Neutrophil (primary cell): ENCODE measurements at regions not wholly inside any gene's neighbourhood (a gene's known extent, or its start where the extent isn't known, plus 50 kb on each side); places are given as distances from the start of the nearest gene placed in this dataset.
"Not testable (repeated sequence)": the region's sequence is repeated elsewhere in the genome, so short reads cannot be mapped to it uniquely, and the experiment has no call there.

Experiments
- H3K27ac ChIP-seq: fragments of 200-600 bp; sonication (generic); 2 replicates; pipeline ENCODE4 v1.5.1; 2016; ENCODE audit warnings: mild to moderate bottlenecking, moderate library complexity
- H3K27me3 ChIP-seq: fragments of 200-600 bp; sonication (generic); 2 replicates; pipeline ENCODE4 v1.6.0; 2016; ENCODE audit warnings: mild to moderate bottlenecking
- H3K36me3 ChIP-seq: fragments of 200-600 bp; sonication (generic); 2 replicates; pipeline ENCODE4 v1.5.1; 2017
- H3K4me1 ChIP-seq, 2 experiments: fragments of 200-600 bp in 1 of 2; sonication (generic) in 1 of 2; 1 replicate in 1 of 2; 2 replicates in 1 of 2; pipeline versions ENCODE4 v1.5.1 to v1.6.1; 2013 to 2016; ENCODE audit warnings: low read depth in 1 of 2, low read length in 1 of 2, mild to moderate bottlenecking in 1 of 2, moderate library complexity in 1 of 2; ENCODE audit not compliant: control insufficient read depth in 1 of 2, insufficient read depth in 1 of 2
- H3K4me3 ChIP-seq, 2 experiments: fragments of 200-600 bp in 1 of 2; sonication (generic) in 1 of 2; 1 replicate in 1 of 2; 2 replicates in 1 of 2; pipeline ENCODE4 v1.5.1; 2013 to 2016; ENCODE audit warnings: low read depth in 1 of 2, low read length in 1 of 2, mild to moderate bottlenecking in 1 of 2, moderate library complexity in 1 of 2
- H3K9me3 ChIP-seq: fragments of 200-600 bp; sonication (generic); 2 replicates; pipeline ENCODE4 v1.5.1; 2016
- TF ChIP-seq, protein P1 (sequence below): fragments of 200-600 bp; sonication (generic); IDR thresholded peaks from 2 replicates; pipeline ENCODE4 v1.5.1; 2016; ENCODE audit warnings: antibody characterized with exemption

DNA sequence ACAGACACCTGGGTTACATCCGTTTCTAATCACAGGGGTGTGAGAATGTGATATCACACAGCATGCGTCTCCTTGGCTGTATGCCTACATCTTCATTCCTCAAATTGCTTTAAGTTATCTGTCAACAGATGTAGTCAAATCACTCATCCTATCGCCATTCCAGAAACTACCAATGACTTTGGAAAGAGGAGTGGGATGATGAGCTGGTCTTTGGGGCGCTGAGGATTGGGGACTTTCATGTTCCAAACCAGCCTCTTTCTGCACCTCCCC, 104.8 kb downstream of the NAV1 start:
- H3K4me1 ChIP-seq, result peaks cover 0 to 8% of the 10 kb centered on the region in 2 experiments
- H3K36me3 ChIP-seq, result no peaks in the 10 kb centered on the region
- H3K27me3 ChIP-seq, result peaks cover 32% of the 10 kb centered on the region
- TF ChIP-seq, protein P1, sequence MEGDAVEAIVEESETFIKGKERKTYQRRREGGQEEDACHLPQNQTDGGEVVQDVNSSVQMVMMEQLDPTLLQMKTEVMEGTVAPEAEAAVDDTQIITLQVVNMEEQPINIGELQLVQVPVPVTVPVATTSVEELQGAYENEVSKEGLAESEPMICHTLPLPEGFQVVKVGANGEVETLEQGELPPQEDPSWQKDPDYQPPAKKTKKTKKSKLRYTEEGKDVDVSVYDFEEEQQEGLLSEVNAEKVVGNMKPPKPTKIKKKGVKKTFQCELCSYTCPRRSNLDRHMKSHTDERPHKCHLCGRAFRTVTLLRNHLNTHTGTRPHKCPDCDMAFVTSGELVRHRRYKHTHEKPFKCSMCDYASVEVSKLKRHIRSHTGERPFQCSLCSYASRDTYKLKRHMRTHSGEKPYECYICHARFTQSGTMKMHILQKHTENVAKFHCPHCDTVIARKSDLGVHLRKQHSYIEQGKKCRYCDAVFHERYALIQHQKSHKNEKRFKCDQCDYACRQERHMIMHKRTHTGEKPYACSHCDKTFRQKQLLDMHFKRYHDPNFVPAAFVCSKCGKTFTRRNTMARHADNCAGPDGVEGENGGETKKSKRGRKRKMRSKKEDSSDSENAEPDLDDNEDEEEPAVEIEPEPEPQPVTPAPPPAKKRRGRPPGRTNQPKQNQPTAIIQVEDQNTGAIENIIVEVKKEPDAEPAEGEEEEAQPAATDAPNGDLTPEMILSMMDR, result no peak
- no peak overlapping the region for H3K27ac ChIP-seq
- no peak overlapping the region for H3K4me3 ChIP-seq
- no peaks in the 10 kb centered on the region for H3K9me3 ChIP-seq

DNA sequence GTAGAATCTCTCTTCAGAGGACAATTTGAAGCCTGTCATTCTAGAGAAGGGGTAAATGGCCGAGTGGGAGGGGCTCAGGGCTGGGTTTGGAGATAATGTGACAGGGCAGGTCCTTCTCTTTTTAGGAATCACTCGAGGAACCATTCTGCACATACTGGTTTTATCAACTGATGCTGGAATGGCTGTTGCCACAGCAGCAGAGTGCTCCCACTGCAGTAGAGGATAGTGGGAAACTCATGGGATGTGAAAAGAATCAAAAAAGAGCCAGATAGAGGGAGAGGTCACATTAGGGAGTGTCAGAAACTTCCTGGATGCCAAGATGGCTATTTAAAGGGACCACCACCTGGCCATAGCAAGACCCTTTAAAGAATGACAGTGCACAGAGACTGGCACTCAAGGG, 105.3 kb downstream of the NAV1 start:
- H3K4me3 ChIP-seq, result no peak overlapping the region
- H3K36me3 ChIP-seq, result no peaks in the 10 kb centered on the region
- no peak overlapping the region for H3K27ac ChIP-seq
- H3K4me1 ChIP-seq, result peaks cover 0 to 10% of the 10 kb centered on the region in 2 experiments
- peaks cover 36% of the 10 kb centered on the region for H3K27me3 ChIP-seq
- no peaks in the 10 kb centered on the region for H3K9me3 ChIP-seq
- TF ChIP-seq, protein P1, result no peak

DNA sequence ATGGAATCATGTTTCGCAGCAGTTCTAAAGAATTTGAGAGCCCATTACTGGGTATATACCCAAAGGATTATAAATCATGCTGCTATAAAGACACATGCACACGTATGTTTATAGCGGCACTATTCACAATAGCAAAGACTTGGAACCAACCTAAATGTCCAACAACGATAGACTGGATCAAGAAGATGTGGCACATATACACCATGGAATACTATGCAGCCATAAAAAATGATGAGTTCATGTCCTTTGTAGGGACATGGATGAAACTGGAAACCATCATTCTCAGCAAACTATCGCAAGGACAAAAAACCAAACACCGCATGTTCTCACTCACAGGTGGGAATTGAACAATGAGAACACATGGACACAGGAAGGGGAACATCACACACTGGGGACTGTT, 106.1 kb downstream of the NAV1 start:
- H3K9me3 ChIP-seq, H3K4me3 ChIP-seq: not testable (repeated sequence)

DNA sequence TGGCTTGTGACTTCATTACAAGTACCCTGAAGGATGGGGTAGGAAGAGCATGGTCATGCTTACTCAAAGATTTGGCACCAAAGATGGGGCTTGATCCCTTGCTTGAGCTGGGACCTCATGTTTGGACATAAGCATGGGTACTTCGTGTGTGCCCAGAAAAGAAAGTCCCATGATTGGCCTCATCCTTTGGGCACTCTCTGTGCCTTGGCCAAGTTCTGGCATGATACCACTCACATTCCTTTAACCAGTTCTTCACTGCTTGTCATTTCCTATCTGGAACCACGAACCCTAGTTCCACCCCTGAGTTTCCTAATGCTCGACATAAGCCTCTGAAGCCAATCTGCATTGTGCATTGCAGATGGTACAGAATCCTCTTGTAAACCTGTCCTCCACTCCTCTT, 107.0 kb downstream of the NAV1 start:
- Histone ChIP-seq H3K9me3 (no peaks in the 10 kb centered on the region), H3K36me3 (no peaks in the 10 kb centered on the region), H3K27me3 (peaks cover 54% of the 10 kb centered on the region), H3K4me3 (no peak overlapping the region), H3K27ac (no peak overlapping the region), H3K4me1 (peaks cover 5 to 16% of the 10 kb centered on the region in 2 experiments)
- TF ChIP-seq, protein P1, result no peak

More for the DNA sequence above, 106.1 kb downstream of the NAV1 start:
- peaks cover 44% of the 10 kb centered on the region for H3K27me3 ChIP-seq
- not testable (repeated sequence) for H3K27ac ChIP-seq, H3K36me3 ChIP-seq
- H3K4me1 ChIP-seq, result peaks cover 2 to 11% of the 10 kb centered on the region in 2 experiments

DNA sequence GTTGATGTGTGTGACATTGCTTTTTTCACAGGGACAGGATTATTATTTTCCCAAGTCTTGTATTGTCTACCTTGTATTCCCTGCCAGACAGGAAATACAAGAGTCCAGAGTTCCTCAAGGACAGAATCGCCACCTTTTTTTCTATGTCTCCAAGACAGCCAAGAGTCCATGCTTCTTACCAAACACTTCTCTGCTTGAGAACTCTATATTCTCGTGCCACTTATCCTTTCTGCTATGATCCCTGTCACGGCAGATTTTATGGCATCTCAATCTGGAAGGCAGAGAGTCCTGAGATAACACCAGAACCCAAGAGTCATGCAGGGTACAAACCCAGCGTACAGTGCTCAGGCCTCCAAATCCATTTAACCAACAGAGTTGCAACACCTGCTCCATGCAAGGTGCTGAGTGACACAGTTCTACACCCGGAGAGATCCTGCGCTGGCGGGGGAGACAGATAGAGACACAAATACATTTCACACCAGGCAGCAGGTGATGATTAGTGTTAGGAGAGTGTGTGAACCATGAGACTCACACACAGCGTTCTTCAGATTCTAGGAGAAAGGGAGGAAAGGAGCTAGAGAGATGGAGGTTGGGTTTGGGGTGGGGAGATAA, 107.6 kb downstream of the NAV1 start:
- Histone ChIP-seq H3K4me3 (no peak overlapping the region), H3K27me3 (peaks cover 60% of the 10 kb centered on the region), H3K36me3 (no peaks in the 10 kb centered on the region), H3K9me3 (no peaks in the 10 kb centered on the region), H3K4me1 (peaks cover 5 to 16% of the 10 kb centered on the region in 2 experiments), H3K27ac (no peak overlapping the region)
- TF ChIP-seq, protein P1, result no peak

DNA sequence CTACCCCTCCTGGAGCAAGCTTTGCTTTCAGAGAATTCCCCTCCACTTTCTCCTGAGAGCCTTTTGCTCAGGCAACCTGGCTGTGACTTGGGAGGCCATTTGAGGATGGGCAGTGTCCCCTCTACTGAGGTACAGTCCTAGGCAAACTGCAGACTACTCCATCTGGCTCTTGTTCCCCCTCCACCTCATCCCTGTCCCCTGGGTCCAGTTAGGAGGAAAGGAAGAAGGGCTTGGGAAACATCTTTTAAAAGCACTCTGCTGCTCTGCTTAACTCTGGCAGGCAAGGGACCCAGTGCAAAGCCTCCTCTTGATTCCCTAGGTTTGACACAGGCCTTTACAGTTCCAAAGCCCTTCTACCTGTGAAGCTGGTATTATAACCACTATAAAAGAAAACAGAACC, 108.2 kb downstream of the NAV1 start:
- TF ChIP-seq, protein P1, result no peak
- peaks cover 65% of the 10 kb centered on the region for H3K27me3 ChIP-seq
- H3K27ac ChIP-seq, result no peak overlapping the region
- H3K36me3 ChIP-seq, result no peaks in the 10 kb centered on the region
- no peaks in the 10 kb centered on the region for H3K9me3 ChIP-seq
- no peak overlapping the region for H3K4me3 ChIP-seq
- H3K4me1 ChIP-seq, result peaks cover 5 to 16% of the 10 kb centered on the region in 2 experiments
